ENCODE measurements at regions not wholly inside any gene's neighbourhood (a gene's known extent, or its start where the extent isn't known, plus 50 kb on each side); places are given as distances from the start of the nearest gene placed in this dataset.

DNA sequence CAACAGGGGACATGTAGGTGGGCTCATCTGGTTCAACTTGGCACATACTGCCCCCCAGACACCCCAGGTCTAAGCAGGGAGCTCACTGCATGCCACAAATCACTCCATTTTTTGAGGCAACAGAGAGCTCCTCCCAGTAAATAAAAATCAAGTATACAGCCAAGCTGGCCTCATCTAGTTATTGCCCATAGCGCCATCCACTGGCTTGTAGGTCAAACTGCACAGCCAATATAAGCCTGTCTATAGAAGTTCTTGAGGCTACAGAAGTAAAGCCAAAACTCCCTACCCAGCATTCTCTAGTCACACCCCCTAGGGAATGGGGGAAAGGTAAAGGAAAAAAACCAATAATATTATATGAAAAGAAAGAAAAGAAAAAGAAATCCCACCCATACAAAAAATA is 453.7 kb downstream of the ZNF385D start:
- intact Hi-C loops (cut with micrococcal nuclease; ENCODE audit: unreplicated experiment) = no loop called here

DNA sequence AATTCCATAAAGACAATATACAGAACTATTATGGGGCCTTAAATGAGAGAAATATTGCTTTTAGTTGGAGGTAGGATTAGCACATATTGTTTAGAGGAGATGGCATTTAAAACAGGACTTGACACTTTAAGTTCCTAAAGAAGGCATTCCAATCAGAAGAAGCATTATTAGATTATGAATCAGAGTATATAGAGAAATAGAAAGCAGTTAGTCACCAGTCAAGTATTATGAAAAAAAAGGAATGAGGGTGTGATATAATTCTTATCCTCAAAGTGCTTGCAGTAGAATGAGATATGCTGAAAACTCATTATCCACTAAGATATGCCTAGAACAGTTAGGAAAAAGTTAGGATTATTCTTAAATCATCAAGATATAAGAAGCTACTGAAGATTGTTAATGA is 456.2 kb downstream of the ZNF385D start:
- TF ChIP-seq, protein P1, sequence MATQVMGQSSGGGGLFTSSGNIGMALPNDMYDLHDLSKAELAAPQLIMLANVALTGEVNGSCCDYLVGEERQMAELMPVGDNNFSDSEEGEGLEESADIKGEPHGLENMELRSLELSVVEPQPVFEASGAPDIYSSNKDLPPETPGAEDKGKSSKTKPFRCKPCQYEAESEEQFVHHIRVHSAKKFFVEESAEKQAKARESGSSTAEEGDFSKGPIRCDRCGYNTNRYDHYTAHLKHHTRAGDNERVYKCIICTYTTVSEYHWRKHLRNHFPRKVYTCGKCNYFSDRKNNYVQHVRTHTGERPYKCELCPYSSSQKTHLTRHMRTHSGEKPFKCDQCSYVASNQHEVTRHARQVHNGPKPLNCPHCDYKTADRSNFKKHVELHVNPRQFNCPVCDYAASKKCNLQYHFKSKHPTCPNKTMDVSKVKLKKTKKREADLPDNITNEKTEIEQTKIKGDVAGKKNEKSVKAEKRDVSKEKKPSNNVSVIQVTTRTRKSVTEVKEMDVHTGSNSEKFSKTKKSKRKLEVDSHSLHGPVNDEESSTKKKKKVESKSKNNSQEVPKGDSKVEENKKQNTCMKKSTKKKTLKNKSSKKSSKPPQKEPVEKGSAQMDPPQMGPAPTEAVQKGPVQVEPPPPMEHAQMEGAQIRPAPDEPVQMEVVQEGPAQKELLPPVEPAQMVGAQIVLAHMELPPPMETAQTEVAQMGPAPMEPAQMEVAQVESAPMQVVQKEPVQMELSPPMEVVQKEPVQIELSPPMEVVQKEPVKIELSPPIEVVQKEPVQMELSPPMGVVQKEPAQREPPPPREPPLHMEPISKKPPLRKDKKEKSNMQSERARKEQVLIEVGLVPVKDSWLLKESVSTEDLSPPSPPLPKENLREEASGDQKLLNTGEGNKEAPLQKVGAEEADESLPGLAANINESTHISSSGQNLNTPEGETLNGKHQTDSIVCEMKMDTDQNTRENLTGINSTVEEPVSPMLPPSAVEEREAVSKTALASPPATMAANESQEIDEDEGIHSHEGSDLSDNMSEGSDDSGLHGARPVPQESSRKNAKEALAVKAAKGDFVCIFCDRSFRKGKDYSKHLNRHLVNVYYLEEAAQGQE (IDR thresholded peaks at IDR 0.05; ENCODE audit: insufficient read depth in 1 of 2, low read depth in 2 of 2, low read length in 1 of 2) = no peak
- TF ChIP-seq TCF7L2 (IDR thresholded peaks at IDR 0.05; ENCODE audit: low read depth, low read length) (no peak), SIN3A (IDR thresholded peaks at IDR 0.05; ENCODE audit: borderline replicate concordance, insufficient read depth, low read depth, low read length) (no peak), POLR2AphosphoS5 (IDR thresholded peaks at IDR 0.05; ENCODE audit: low read depth, low read length) (no peak)
- TF ChIP-seq, protein P2, sequence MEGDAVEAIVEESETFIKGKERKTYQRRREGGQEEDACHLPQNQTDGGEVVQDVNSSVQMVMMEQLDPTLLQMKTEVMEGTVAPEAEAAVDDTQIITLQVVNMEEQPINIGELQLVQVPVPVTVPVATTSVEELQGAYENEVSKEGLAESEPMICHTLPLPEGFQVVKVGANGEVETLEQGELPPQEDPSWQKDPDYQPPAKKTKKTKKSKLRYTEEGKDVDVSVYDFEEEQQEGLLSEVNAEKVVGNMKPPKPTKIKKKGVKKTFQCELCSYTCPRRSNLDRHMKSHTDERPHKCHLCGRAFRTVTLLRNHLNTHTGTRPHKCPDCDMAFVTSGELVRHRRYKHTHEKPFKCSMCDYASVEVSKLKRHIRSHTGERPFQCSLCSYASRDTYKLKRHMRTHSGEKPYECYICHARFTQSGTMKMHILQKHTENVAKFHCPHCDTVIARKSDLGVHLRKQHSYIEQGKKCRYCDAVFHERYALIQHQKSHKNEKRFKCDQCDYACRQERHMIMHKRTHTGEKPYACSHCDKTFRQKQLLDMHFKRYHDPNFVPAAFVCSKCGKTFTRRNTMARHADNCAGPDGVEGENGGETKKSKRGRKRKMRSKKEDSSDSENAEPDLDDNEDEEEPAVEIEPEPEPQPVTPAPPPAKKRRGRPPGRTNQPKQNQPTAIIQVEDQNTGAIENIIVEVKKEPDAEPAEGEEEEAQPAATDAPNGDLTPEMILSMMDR (IDR thresholded peaks at IDR 0.05) = no peak
- Histone ChIP-seq H3K36me3 (ENCODE audit: control insufficient read depth, insufficient read depth, low read length) (no peaks in the 10 kb centered on the region; the same call in 1 of the 2 replicates), H3K27ac (ENCODE audit: low read length) (no peak overlapping the region), H3K27me3 (ENCODE audit: control insufficient read depth, insufficient read depth, low read length) (no peaks in the 10 kb centered on the region), H3K9me3 (ENCODE audit: control insufficient read depth, insufficient read depth, low read depth, low read length) (no peaks in the 10 kb centered on the region), H3K4me3 (ENCODE audit: low read depth in 2 of 2, low read length in 2 of 2) (no peak overlapping the region), H3K4me1 (ENCODE audit: control insufficient read depth, insufficient read depth, low read length) (no peaks in the 10 kb centered on the region)
- CTCF ChIA-PET = no interaction called here
- intact Hi-C loops (cut with micrococcal nuclease; ENCODE audit: unreplicated experiment) = no loop called here
- no peak for ATAC-seq
- DNase-seq (ENCODE audit: low read depth, low spot score) = no peak
- POLR2A ChIA-PET = no interaction called here
- BruUV-seq (replicated peaks) = no TSS peak
- in situ Hi-C loops (cut with HindIII; ENCODE audit: low pct_unique_long_range_greater_than_20kb, low sequenced_read_pairs) = no loop called here

More for the DNA sequence above, 453.7 kb downstream of the ZNF385D start:
- in situ Hi-C loops (cut with HindIII; ENCODE audit: low pct_unique_long_range_greater_than_20kb, low sequenced_read_pairs) = no loop called here
- no peak for TF ChIP-seq SIN3A (IDR thresholded peaks at IDR 0.05; ENCODE audit: borderline replicate concordance, insufficient read depth, low read depth, low read length)
- TF ChIP-seq, protein P2 (IDR thresholded peaks at IDR 0.05) = no peak
- TF ChIP-seq, protein P1 (IDR thresholded peaks at IDR 0.05; ENCODE audit: insufficient read depth in 1 of 2, low read depth in 2 of 2, low read length in 1 of 2) = no peak
- no peak for TF ChIP-seq TCF7L2 (IDR thresholded peaks at IDR 0.05; ENCODE audit: low read depth, low read length)
- no peak for TF ChIP-seq POLR2AphosphoS5 (IDR thresholded peaks at IDR 0.05; ENCODE audit: low read depth, low read length)
- Histone ChIP-seq H3K27me3 (ENCODE audit: control insufficient read depth, insufficient read depth, low read length) (no peaks in the 10 kb centered on the region), H3K4me1 (ENCODE audit: control insufficient read depth, insufficient read depth, low read length) (no peaks in the 10 kb centered on the region), H3K36me3 (ENCODE audit: control insufficient read depth, insufficient read depth, low read length) (no peaks in the 10 kb centered on the region; the same call in 1 of the 2 replicates), H3K9me3 (ENCODE audit: control insufficient read depth, insufficient read depth, low read depth, low read length) (no peaks in the 10 kb centered on the region), H3K4me3 (ENCODE audit: low read depth in 2 of 2, low read length in 2 of 2) (no peak overlapping the region), H3K27ac (ENCODE audit: low read length) (no peak overlapping the region)
- BruUV-seq (replicated peaks) = no TSS peak
- POLR2A ChIA-PET = no interaction called here
- CTCF ChIA-PET = no interaction called here
- ATAC-seq (no peak), DNase-seq (ENCODE audit: low read depth, low spot score) (no peak)

All from Panc1 (cell line).